ENCODE measurements at regions not wholly inside any gene's neighbourhood (a gene's known extent, or its start where the extent isn't known, plus 50 kb on each side); places are given as distances from the start of the nearest gene placed in this dataset.

- DNase-seq (ENCODE audit: low spot score): no peak
- TF ChIP-seq CTCF (IDR thresholded peaks at IDR 0.05; ENCODE audit: extremely low read depth, missing control alignments): no peak
Measured at GRCh38 chr20:40265825-40266533, 423.1 kb downstream of the MAFB start.

GRCh38 chr20:40262219-40262618 lies 426.8 kb downstream of the MAFB start:
- no peak for DNase-seq (ENCODE audit: low spot score)
- no peak for TF ChIP-seq CTCF (IDR thresholded peaks at IDR 0.05; ENCODE audit: extremely low read depth, missing control alignments)

- TF ChIP-seq CTCF (IDR thresholded peaks at IDR 0.05; ENCODE audit: extremely low read depth, missing control alignments): no peak
- DNase-seq (ENCODE audit: low spot score): no peak
Measured at GRCh38 chr20:40258931-40259330, 430.1 kb downstream of the MAFB start.

- no peak for TF ChIP-seq CTCF (IDR thresholded peaks at IDR 0.05; ENCODE audit: extremely low read depth, missing control alignments)
- no peak for DNase-seq (ENCODE audit: low spot score)
Measured at GRCh38 chr20:40257763-40258162, 431.3 kb downstream of the MAFB start.

GRCh38 chr20:40255365-40255764 lies 433.7 kb downstream of the MAFB start:
- no peak for TF ChIP-seq CTCF (IDR thresholded peaks at IDR 0.05; ENCODE audit: extremely low read depth, missing control alignments)
- no peak for DNase-seq (ENCODE audit: low spot score)

GRCh38 chr20:40254023-40254772 lies 434.8 kb downstream of the MAFB start:
- no peak for TF ChIP-seq CTCF (IDR thresholded peaks at IDR 0.05; ENCODE audit: extremely low read depth, missing control alignments)
- DNase-seq (ENCODE audit: low spot score): no peak

GRCh38 chr20:40251284-40251932 lies 437.6 kb downstream of the MAFB start:
- TF ChIP-seq CTCF (IDR thresholded peaks at IDR 0.05; ENCODE audit: extremely low read depth, missing control alignments): peak; percentile 70
- DNase-seq (ENCODE audit: low spot score): peak; percentile 17
